NCI-H460 (cell line): ENCODE measurements at regions not wholly inside any gene's neighbourhood (a gene's known extent, or its start where the extent isn't known, plus 50 kb on each side); places are given as distances from the start of the nearest gene placed in this dataset.
"Not testable (repeated sequence)": the region's sequence is repeated elsewhere in the genome, so short reads cannot be mapped to it uniquely, and the experiment has no call there.

Experiments
- DNase-seq: peaks from one replicate; pipeline ENCODE4 v3.0.0-alpha.2; 2016; ENCODE audit warnings: low read depth; ENCODE audit errors: extremely low read depth

DNA sequence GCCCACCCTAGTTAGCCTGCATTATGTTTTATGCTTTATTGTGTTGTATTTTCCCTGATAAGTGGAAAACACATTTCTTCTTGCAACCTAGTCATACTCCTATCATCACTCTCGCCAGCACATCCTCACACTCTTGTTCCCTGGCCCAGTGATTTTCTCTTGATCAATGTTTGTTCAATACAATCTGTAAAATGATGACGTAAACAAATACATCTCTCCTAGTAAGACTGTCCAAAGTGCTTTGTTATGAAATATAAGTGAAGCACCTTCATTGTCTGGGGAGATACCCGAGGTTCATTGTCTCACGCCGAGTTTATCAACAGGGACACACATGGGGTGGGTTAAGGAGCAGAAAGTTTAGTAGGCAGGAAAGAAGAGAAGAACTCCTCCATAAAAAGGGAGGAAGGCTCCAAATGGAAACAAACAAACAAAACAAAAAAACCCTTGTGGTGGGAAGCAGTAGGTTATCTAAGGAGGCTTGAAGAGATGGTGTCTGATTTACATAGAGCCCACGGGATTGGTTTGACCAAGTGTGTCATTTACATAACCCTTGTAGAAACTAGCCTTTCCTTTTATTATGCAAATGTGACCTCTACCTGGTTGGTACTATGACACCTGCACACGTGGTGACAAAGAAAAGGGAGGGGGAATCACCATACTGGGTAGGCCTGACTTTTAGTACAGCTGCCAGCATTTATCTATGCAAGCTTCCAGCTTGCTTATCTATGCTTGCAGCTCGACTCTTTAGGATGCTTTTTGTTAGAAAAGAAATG lies 1317.9 kb upstream of the SPRY2 start:
- no peak for DNase-seq

GRCh38 chr13:81639984-81640582 lies 1299.2 kb upstream of the SPRY2 start:
- peak; percentile 4 for DNase-seq

DNA sequence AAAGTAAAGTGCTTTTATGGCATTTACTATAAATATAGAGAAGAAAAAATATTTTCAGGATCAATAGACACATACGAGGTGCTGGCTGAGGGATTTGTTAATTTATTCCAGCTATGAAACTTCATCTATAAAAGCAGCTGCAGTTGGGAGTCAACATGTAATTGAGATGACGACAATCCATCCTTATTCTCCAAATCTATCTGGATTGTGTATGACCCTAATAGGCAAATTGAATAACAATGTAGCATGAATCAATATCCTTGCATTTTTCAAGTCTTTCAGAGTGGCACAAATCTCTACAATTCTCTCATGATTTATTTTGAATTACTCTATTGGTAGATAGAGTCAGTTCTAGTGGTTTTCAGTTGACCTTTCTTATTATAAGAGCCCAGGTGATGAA lies 1296.5 kb upstream of the SPRY2 start:
- DNase-seq, result no peak

- no peak for DNase-seq
Measured at GRCh38 chr13:81636120-81636519, 1295.2 kb upstream of the SPRY2 start.

- no peak for DNase-seq
Measured at GRCh38 chr13:81615031-81615430, 1274.1 kb upstream of the SPRY2 start.

- no peak for DNase-seq
Measured at GRCh38 chr13:81610644-81611043, 1269.7 kb upstream of the SPRY2 start.

DNA sequence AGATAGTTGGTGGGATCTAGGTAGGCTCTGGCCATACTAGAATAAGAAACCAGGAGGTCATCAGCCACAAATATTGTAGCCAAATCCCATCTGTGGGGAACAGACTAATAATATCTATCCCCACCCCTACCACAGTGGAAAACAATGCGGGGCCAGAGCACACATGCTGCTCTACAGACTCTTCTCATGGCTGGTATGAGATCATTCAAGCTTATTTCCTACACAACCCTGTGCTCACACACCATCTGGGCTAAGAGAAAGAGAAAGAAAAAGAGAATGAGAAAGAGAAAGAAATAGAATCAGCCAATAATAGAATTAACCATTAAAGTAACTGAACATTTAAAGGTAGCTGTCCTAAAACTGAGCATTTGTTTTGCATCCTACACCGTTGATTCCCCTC lies 1268.4 kb upstream of the SPRY2 start:
- no peak for DNase-seq

- no peak for DNase-seq
Measured at GRCh38 chr13:81606074-81606473, 1265.1 kb upstream of the SPRY2 start.

GRCh38 chr13:81602241-81602640 lies 1261.3 kb upstream of the SPRY2 start:
- DNase-seq, result no peak

DNA sequence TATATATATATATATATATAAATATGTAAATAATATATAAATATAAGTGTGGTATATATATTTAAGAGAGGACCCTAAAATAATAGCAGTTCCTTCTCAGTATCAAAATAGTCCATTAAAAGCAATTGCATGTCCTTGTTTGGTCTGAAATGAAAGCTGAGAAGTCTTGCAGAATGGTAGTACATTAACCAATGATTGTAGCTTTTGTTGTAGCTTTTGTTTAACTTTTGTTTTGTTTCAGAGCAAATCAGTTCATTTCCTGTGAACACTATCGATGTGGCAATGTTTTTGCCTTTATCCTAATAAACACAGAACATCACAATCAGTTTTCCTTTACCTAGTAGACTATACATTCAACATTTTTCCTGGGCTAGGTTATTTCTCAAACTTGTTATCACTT lies 1256.2 kb upstream of the SPRY2 start:
- DNase-seq, result no peak

DNA sequence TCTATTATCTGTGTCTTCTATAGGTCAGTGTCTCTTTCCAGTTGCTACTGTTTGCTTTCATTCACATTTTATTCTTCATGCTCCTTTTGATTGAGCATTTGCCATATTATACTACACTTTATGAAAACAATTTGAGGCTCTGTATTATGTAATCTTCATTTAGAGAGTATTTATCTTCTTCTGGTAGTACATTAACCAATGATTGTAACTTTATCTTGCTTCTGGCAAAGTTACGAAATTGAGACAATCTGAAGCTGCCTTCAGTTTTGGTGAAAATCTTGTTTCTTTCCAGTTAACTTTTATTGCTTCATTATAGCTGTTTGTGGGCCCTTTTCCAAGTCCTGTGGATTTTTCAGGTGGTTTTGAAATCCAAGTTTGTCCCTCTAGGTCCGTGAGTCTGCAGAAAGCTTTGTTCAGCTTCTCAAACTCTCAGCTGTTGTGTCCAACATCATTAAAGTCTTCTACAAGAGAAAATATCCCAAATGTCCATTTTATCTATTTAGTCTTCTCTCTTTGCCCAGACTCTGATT lies 1255.4 kb upstream of the SPRY2 start:
- no peak for DNase-seq

DNA sequence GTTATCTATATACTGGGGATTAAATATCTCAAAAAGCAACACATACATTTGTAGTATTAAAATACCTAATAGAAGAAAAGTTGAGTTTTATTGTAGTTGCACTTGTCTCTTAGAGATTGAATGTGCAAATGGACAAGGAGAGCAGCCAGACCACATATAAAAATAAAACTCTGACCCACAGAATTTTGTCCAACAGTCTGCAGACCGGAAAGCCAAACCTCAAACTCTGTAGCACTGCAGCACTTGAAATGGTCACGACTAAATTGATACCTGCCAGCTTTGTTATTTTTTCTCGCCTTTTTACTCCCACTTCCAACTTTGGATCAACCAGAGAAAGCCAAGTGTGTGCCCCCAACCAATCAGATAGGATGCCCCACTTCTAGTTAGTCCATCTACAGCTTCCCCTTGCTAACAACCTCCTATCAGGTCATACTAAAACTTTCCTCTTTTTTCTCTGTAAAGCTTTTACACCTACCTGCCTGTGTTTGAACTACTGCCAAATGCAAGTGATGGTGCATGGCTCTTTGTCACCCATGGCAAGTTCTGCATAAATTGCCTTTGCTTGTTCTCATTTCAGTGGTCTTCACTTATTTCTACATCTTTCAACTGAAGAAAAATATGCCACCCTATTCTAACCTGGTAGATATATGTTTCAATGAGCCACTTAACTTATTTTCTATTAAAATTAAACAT lies 1250.7 kb upstream of the SPRY2 start:
- DNase-seq, result no peak

GRCh38 chr13:81582381-81582780 lies 1241.5 kb upstream of the SPRY2 start:
- DNase-seq, result no peak

DNA sequence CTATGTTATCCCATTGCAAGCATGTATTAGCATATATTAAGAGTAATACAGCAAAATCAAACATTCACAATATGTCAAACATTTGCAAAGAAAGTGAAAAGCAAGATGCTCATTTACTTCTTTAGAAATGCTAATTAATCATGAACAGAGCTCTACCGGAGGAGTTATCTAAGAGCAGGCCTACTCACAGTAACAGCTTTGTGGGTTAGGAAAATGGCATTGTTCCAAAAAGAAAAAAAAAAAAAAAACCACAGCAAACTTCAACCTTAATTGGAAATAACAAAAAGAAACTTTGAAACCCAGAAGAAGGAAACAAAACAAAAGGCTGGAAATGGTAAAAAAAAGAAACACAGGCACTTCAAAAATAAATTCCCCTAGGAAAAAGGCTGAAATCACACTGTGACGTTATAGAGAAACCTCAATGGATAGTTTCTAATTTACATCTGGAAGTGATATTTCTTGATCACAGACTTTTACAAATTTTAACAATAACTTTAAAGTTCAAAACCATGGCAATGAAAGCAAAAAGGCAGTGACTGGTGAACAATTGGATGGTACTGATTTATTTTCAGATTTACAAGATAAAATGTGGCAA lies 1236.8 kb upstream of the SPRY2 start:
- DNase-seq, result no peak

GRCh38 chr13:81568824-81569223 lies 1227.9 kb upstream of the SPRY2 start:
- no peak for DNase-seq

DNA sequence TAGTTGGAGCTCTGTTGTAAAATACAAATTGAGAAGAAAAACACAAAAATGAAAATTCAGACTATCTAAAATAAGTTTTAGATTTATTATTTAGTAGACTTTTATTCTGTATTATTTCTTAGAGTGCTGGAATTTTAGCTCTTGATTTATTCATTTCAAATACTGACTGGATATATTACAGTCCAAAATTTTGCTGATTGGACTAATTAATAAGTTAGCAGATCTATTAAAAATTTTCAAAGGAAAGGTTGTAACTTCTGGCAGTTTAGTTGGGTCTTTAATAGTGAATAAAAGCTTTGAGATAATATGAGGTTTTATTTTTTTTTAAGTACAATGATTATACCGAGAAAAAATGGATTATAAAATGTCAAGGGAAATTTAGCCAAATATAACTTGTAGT lies 1224.9 kb upstream of the SPRY2 start:
- no peak for DNase-seq

GRCh38 chr13:81563091-81563490 lies 1222.2 kb upstream of the SPRY2 start:
- DNase-seq, result no peak

DNA sequence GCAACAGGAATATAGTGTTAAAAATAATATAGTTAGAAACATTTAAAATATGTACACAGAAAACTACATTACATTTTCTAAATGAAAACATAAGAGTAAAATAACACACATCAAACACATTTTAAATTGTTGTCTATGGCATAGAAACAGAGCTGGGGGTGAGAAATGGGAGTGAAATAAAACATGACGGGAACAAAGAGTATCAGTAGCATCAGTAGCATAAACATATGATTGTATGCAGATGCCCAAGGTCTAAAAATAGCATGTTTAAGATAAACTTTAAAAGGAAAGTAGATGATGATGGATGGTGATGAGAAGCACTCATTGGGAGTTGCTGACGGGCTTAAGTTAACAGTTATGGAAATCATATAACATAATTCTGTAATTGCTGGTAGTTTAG lies 1221.7 kb upstream of the SPRY2 start:
- no peak for DNase-seq

- no peak for DNase-seq
Measured at GRCh38 chr13:81551036-81551435, 1210.1 kb upstream of the SPRY2 start.

DNA sequence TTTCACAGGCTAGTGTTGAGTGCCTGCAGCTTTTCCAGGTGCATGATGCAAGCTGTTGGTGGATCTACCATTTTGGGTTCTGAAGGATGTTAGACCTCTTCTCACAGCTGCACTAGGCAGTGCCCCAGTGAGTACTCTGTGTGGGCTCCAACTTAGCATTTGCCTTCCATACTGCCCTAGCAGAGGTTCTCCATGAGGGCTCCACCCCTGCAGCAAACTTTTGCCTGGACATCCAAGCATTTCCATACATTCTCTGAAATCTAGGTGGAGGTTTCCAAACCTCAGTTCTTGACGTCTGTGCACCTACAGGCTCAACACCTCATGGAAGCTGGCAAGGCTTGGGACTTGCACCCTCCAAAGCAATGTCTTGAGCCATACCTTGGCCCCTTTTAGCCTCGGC lies 1205.4 kb upstream of the SPRY2 start:
- DNase-seq, result not testable (repeated sequence)

- DNase-seq, result no peak
Measured at GRCh38 chr13:81540777-81541176, 1199.9 kb upstream of the SPRY2 start.
